Amygdala (tissue), 56 donors: ENCODE measurements at regions not wholly inside any gene's neighbourhood (a gene's known extent, or its start where the extent isn't known, plus 50 kb on each side); places are given as distances from the start of the nearest gene placed in this dataset.
A peak's percentile ranks its signal among the peaks of the same experiment; 100 is the strongest.

Experiments used
- DNase-seq, 56 donors: peaks; one replicate each; lab custom pipeline; 2025; lab: John Stamatoyannopoulos, UW

DNA sequence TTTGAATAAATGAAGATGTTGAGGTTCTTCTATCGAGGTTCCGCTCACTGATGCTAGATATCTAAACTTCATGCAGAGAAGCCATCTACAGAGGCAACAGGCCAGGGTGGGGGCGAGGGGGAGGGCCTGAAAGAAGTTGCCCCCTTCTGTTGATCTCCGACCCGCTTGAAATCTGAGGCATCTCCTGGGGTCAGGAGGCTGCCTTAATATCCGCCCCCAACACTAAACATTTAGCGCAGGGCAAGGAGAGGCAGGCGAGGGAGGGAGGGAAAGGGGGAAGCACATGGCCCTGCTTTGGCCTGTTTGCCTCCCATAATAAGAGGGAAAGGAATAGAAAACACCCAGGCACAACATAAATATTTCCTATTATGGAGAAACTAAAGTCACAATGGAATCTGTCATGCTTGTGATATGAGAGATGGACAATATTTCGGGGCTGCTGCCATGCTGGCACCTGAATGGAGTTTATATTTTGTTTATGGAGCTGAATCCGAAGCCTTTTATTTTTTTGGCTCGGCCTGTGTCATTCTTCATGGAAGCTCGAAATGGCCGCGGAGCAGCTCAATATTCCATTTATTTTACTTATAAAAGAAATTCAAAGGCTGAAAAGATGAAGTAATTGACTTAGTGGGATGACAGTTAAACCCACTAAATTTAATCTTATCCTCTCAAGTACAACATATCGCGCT is 221.1 kb downstream of the INSIG2 start:
- DNase-seq: peak in 2 of 56 donors; percentile 26 to 34

DNA sequence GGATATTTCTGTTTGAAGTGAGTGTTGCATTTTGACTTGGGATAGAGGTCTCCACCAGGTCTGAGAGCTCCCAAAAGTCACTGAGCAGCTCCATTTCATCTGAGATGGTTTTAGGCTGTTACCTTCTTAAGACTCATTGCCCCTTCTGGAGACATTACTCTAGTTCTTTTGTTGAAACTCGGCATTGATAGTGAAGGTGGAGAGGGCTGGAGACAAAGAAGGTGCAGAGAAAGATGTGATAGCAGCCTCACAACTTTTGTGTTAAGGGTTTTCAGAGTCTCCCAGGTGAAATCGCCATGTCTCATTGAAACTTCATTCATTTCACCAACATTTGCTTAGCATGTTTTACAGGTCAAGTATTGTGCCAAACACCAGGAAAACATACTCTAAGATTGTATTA is 219.6 kb downstream of the INSIG2 start:
- no peak for DNase-seq

DNA sequence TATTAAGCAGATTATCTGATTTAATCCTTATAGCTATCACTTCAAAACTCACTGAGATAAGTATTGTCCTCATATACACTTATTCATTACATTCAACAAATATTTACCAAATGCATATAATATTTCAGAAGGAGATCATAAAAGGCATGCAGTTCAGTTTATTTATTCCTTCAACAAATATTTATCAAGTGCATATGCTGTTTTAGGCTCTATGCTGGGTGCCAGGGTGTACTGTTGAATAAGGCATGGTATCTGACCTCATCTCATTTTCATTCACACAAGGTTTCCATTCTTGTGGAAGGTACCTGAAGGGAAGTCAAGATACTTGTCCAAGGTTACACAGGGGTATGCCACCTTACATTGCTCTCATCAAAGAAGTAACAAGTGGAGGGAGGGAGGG is 213.0 kb downstream of the INSIG2 start:
- no peak for DNase-seq

DNA sequence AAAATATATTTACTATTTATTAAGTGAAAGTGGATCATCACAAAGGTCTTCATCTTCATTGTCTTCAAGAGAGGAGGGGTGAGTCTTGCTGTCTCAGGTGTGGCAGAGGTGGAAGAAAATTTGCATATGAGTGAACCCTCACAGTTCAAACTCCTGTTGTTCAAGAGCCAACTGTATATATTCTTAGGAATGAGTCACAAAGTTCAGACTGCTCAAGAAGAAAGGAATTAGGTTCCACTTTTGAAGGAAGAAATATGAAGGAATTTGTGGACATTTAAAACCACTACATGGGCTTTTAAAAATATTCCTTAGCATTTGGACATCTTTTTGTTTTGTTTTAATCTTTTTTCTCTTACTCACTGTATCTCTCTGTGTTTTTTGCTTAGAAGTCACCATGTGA is 212.6 kb downstream of the INSIG2 start:
- DNase-seq: no peak

DNA sequence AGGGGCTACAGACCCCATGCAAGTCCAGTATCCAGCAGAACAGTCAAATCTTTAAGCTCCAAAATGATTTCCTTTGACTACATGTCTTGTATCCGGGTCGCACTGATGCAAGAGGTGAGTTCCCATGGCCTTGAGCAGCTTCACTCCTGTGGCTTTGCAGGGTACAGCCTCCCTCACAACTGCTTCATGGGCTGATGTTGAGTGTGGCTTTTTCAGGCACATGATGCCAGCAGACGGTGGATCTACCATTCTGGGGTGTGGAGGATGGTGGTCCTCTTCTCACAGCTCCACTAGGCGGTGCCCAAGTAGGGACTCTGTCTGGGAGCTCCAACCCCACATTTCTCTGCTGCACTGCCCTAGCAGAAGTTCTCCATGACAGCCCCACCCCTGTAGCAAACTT is 208.4 kb downstream of the INSIG2 start:
- DNase-seq: no peak

DNA sequence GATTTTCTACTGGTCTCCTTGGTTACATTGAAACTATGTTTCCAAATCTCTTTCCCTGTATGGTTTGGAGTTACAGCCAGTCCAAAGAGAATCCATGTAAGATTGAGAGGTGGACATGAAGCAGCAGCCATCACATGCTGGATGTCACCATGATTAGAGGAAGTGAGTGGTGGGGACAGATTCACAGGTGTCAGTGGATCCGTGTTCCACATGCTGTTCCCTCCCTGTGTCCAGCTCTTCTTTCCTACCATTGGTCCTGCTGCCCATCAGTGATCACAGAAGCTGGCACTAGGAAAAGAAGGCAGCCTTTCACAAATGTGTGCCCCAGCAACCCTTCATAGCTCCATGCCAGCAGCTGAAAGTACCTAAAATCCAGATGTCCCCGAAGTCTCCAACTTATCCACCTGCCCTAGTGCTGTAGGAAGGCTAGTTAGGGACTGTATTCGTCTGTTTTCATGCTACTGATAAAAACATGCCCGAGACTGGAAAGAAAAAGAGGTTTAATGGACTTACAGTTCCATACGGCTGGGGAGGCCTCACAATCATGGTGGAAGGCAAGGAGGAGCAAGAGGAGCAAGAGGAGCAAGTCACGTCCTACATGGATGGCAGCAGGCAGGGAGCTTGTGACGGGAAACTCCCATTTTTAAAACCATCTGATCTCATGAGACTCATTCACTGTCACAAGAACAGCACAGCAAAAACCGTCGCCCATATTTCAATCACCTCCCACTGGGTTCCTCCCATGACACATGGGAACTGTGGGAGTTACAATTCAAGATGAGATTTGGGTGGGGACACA is 207.5 kb downstream of the INSIG2 start:
- no peak for DNase-seq

DNA sequence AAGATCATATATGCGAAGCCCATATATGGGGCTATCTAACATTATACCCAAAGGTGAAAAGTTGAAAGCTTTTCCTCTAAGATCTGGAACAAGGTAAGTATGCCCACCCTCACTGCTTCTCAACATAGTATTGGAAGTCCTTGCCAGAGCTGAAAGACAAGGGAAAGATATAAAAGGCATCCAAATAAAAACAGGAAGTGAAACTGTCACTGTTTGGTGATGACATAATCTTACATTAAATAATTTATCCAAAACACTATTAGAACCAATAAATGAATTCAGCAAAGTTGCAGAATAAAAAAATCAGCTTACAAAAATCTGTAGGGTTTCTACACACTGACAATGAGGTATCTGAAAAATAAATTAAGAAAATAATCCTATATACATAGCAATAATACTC is 205.8 kb downstream of the INSIG2 start:
- no peak for DNase-seq

DNA sequence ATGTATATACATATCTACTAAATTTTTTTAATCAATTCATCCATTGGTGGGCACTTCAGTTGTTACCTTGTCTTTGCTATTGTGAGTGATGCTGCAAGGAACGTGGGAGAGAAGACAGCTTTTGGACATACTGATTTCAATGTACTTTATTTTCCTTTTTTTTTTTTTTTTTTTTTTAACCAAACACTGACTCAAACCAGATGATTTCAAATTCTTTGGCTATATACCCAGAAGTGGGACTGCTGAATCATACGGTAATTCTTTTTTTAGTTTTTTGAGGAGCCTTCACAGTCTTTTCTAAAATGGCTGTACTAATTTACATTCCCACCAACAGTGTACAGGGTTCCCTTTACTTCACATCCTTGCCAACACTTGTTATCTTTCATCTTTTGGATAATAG is 204.7 kb downstream of the INSIG2 start:
- DNase-seq: no peak

DNA sequence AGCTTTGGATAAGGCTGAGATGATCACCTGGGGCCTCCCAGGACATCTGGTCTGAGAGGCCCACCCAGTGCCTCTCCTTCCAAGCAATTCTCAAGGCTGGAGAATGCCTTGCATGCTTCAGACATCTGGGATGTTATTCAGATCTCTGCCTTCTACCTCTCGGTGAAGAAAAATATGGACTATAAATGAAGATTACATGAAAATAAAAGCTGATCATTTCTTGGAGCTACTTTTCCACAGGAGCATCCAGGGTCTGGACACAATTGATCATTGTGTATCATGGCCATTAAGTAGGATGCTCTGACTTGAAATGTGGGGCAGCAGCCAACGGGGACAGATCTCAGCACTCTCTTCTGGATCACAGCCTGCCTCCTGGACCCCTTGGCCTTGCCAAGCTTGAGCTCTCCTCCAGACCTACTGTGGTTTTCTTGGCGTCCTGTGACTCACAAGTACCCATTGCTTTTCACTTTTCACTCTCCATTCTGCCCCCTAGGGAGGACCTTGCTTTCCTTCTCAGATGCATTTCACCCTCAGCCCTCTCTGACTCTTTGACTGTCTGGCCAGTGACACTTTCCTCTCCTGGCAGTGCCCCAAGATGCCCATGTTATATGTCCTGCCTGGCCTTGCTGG is 203.1 kb downstream of the INSIG2 start:
- DNase-seq: no peak

DNA sequence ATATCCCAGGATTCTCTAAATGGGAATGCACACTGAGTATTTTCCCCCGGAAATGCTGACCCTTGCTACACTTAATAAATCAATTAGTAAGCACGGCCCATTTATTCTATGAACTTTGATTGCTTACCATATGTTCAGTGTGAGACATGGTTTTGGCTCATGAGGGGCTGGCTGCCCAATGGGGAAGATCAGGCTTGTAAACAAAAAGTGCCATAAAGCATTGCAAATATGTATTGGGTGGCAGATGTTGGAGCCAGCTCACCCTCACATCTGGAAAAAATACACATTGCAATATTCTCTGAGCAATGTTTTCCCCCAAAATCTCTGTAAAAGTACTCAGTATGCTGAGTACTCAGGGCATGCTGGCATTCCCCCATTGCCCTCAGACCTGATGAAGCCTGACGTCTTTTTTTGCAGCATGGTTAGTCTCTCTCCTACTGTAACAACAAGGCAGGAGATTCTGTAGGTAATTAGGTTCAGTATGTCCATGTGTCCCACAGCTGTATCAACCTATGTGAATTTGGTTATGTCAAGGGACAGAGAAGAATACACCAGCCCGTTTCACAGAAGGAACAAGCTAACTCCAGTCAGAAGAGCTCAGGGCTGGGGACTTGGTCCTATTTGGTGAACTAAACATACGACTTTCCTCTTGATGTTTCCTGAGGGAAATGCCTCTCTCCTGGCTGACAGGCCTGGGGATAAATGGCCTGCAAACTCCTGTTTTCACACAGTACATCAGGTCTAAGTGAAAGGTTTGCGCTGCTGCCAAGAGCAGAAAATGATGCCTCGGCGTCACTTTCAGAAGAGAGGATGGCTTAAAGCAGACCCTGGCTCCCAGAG is 202.4 kb downstream of the INSIG2 start:
- DNase-seq: no peak

DNA sequence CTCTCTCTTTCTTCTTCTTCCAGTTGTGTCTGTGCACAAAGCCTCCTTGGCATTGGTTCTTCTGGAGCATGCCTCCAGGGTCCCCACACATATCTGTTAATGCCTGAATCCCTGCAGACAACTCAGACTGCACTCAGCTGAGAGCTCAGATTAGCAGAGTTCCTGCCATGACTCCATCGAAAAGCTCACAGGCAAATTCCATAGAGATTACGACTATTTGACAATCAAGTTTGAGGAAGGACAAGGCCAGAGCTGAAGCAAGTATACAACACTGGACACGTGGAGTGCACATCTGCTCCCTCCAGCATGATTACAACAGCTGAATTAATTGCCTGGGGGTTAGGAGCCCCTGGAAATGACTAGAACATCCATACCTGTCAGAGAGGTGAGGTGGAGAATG is 190.7 kb downstream of the INSIG2 start:
- no peak for DNase-seq

DNA sequence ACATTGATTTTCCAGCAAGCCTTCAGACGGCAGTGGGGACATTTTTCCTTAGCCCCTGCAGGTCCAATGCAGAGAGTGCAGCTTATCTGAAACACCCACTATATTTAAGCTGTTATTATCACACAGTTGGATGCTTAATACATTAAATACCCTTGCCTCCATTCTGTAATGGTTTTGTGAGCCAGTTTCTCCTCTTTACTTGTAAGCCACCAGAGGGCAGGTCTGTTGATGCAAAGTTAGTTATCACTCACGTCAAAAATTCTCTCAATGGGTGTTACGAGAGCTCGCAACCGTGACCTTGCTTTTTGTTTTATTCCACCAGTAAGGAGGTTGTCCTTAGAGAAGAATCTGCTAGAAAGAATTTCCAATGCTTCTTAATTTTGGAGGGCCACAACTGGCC is 189.8 kb downstream of the INSIG2 start:
- DNase-seq: no peak

DNA sequence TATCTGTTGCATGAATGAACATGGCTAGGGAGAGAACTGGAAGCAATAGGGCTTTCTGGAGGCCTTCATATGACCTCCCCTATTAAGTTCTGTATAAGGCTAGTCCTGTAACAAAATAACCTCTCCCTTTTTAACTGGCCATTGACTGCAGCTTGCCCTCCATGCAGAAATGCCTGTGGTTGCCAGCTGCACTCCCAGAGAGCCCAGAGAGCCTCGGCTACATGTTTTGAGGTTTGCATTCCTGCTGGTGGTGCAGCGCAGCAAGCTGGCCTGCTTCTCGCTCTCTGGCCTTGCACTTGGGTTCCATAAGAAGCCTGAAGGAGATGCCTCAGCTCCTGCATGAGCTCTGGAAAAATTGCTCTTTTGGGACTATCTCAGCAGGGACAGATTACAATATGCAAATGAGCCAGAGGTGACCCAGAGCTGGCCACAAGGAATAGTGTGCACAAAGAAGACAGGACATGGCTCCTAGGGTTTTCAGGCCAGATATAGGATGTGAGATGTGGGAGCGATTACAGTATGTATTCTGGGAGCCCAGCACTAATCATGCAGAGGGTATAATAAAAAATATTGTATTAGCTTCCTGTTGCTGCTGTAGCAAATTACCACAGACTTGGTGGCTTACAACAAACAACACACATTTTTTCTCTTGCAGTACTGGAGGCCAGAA is 186.7 kb downstream of the INSIG2 start:
- no peak for DNase-seq

DNA sequence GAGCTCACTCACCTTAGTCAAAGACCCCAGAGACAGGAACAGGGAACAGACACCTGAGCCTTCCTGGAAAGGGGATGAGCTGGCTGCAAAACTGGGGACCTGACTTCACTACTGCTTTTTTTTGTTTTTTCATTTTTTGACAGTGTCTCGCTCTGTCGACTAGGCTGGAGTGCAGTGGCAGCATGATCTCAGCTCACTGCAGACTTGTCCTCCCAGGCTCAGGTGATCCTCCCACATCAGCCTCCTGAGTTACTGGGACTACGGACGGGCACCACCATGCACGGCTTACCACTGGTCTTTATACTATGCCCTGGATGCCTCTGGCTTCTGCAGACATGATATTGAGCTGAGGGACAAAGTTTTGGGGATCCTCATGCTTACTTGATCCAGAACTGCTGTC is 184.1 kb downstream of the INSIG2 start:
- DNase-seq: no peak

DNA sequence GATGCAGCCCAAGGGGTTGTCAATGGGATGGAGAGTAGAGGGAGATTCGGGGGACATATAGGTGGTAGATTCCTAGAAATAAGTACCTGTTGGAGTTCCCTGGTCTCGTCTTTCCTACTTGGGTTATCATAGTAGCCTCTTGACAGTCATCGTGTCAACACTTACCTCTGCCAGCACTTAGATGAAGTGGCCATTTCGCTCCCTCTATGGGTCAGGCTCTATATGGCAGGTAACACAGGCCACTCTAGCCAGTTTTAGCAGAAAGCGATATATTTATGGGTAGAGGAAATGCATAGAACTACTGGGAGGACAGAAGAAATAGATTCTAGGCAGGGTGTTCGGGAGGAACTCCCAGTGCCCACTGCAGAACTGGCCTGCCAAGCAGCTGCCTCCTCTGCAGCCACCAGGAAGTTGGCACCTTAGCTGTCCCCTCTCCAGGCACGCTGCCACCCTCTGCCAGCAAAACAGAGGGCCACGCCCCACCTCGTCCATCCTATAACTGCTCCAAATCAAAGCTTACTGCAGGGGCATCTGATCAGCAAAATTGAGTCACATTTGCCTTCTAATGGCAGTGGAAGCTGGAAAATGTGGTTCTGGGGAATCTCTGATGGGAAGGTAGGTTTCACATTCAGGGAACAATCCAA is 181.3 kb downstream of the INSIG2 start:
- DNase-seq: no peak

DNA sequence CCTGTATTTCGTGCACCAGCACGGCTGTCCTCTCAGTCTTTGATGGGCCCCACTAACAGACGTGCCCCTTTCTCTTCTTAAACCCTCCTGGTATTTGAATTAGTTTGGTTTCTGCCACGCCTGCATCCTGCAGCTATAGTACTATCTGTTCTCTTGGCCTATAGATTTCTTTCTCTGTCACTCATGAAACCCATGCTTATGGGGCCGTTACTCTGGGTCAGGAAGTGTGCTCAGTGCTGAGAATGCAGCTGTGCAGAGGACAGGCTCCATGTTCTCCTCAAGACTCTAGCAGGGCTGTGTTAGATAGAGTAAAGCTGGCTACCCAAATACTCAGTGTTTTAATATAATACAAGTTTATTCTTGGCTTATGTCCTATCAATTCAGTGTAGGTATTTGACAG is 180.0 kb downstream of the INSIG2 start:
- no peak for DNase-seq

DNA sequence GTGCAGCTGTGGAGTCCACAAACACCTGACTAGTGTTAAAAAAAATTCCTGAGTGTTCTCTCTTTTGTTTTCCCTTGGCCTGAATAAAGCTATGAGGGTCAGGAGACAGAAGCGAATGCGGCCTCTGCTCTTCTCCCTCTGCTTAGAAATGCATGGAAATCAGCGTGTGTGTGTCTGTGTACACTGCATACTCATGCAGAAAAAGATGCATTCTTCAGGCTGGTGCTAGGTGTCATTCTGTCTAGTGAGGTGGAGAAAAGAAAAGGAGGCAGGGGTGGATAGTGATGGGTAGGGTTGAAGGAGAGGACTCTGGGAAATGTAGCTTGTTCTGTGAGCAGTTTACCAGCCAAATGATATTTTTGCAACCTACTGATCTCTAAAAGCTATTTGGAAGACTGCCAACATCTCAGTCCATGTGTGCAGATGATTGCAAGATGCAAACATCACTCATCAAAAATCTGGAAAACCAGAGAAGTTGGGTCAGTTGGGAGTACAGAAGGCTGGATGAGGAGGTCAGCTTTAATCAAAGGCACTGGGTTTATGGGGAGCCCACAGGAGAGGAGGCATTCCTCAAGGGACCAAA is 177.7 kb downstream of the INSIG2 start:
- DNase-seq: no peak

DNA sequence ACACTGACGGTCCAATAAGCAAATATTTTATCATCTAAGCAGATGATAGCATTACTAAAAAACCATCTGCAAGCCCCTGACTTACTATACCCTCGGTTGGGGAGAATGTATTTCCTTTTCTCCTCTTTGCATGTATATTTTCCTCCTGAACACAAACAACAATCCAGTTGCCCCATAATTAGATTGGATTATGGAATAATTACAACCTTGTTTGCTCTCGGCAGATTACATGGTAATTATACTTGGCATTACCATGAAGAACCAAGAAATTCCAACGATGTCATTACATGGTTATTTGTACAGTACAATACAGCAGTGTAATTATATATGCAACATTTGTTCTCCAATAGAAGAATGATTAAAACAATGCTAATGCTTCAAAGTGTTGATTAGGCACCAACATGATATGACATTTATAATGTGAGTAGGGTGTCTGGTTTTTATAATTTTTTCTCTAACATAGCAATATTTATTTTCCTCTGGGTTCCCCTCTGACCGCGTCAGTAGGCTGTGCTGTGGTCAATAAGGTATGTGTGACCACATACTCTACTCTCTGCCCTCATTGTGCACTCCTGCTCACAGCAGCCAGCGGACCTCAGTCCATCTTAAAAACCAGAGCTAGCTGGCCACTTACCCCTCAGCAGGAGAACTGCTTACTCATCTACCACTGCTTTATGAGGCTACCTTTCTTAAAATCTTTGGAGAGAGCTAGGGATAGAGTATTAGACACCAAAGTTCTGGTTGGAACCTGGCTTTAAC is 176.1 kb downstream of the INSIG2 start:
- DNase-seq: no peak

DNA sequence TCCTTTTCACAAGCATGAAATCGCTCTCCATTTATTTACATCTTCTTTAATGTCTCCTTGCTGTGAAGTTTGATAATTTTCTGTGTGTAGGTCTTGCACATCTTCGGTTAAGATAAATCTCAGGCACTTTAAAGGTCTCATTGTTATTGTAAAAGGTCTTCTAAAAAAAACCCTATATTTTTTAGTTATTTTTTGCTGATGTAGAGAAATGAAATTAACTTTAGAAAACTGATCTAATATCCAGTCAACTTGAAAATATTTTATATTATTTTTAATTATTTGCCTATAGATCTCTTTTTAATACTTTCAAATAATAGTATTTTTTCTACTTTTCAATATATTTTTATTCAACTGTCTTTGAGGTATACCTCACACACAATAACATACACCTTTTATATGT is 169.4 kb downstream of the INSIG2 start:
- DNase-seq: no peak
